ENCODE measurements at regions not wholly inside any gene's neighbourhood (a gene's known extent, or its start where the extent isn't known, plus 50 kb on each side); places are given as distances from the start of the nearest gene placed in this dataset.
A peak's percentile ranks its signal among the peaks of the same experiment; 100 is the strongest.

- Histone ChIP-seq H3K36me3 (no peaks in the 10 kb centered on the region), H3K27me3 (no peaks in the 10 kb centered on the region; the same call in 1 of the 2 replicates), H3K9me3 (no peaks in the 10 kb centered on the region), H3K4me1 (no peaks in the 10 kb centered on the region), H3K4me3 (ENCODE audit: low read depth, low read length) (no peak overlapping the region)
- DNase-seq: no peak
- TF ChIP-seq, protein P1, sequence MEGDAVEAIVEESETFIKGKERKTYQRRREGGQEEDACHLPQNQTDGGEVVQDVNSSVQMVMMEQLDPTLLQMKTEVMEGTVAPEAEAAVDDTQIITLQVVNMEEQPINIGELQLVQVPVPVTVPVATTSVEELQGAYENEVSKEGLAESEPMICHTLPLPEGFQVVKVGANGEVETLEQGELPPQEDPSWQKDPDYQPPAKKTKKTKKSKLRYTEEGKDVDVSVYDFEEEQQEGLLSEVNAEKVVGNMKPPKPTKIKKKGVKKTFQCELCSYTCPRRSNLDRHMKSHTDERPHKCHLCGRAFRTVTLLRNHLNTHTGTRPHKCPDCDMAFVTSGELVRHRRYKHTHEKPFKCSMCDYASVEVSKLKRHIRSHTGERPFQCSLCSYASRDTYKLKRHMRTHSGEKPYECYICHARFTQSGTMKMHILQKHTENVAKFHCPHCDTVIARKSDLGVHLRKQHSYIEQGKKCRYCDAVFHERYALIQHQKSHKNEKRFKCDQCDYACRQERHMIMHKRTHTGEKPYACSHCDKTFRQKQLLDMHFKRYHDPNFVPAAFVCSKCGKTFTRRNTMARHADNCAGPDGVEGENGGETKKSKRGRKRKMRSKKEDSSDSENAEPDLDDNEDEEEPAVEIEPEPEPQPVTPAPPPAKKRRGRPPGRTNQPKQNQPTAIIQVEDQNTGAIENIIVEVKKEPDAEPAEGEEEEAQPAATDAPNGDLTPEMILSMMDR (IDR thresholded peaks at IDR 0.05; ENCODE audit: low read depth, low read length): no peak
Observed at GRCh38 chr16:73725156-73725555, 571.5 kb upstream of the PSMD7 start.

GRCh38 chr16:73724503-73724902 is 572.1 kb upstream of the PSMD7 start:
- no peak overlapping the region for H3K4me3 ChIP-seq (ENCODE audit: low read depth, low read length)
- no peaks in the 10 kb centered on the region for H3K36me3 ChIP-seq
- DNase-seq: no peak
- H3K4me1 ChIP-seq: no peaks in the 10 kb centered on the region
- H3K27me3 ChIP-seq: no peaks in the 10 kb centered on the region; the same call in 1 of the 2 replicates
- TF ChIP-seq, protein P1 (IDR thresholded peaks at IDR 0.05; ENCODE audit: low read depth, low read length): no peak
- H3K9me3 ChIP-seq: no peaks in the 10 kb centered on the region

- no peak for DNase-seq
- no peaks in the 10 kb centered on the region for H3K4me1 ChIP-seq
- no peak overlapping the region for H3K4me3 ChIP-seq (ENCODE audit: low read depth, low read length)
- TF ChIP-seq, protein P1 (IDR thresholded peaks at IDR 0.05; ENCODE audit: low read depth, low read length): no peak
- H3K9me3 ChIP-seq: no peaks in the 10 kb centered on the region
- H3K27me3 ChIP-seq: no peaks in the 10 kb centered on the region
- no peaks in the 10 kb centered on the region for H3K36me3 ChIP-seq
Observed at GRCh38 chr16:73717266-73717974, 579.2 kb upstream of the PSMD7 start.

GRCh38 chr16:73714976-73715375 is 581.6 kb upstream of the PSMD7 start:
- DNase-seq: no peak
- H3K4me1 ChIP-seq: no peaks in the 10 kb centered on the region
- TF ChIP-seq, protein P1 (IDR thresholded peaks at IDR 0.05; ENCODE audit: low read depth, low read length): no peak
- H3K9me3 ChIP-seq: no peaks in the 10 kb centered on the region
- H3K27me3 ChIP-seq: no peaks in the 10 kb centered on the region
- no peaks in the 10 kb centered on the region for H3K36me3 ChIP-seq
- no peak overlapping the region for H3K4me3 ChIP-seq (ENCODE audit: low read depth, low read length)

- peak; percentile 64 for DNase-seq
Observed at GRCh38 chr16:73713778-73714495, 582.7 kb upstream of the PSMD7 start.

More at GRCh38 chr16:73713778-73714495, 582.7 kb upstream of the PSMD7 start:
- no peaks in the 10 kb centered on the region for H3K36me3 ChIP-seq
- H3K27me3 ChIP-seq: no peaks in the 10 kb centered on the region
- no peaks in the 10 kb centered on the region for H3K9me3 ChIP-seq
- TF ChIP-seq, protein P1 (IDR thresholded peaks at IDR 0.05; ENCODE audit: low read depth, low read length): peak; percentile 79
- H3K4me1 ChIP-seq: no peaks in the 10 kb centered on the region
- no peak overlapping the region for H3K4me3 ChIP-seq (ENCODE audit: low read depth, low read length)
